CD4-positive, alpha-beta T cell (primary cell): ENCODE measurements at regions not wholly inside any gene's neighbourhood (a gene's known extent, or its start where the extent isn't known, plus 50 kb on each side); places are given as distances from the start of the nearest gene placed in this dataset.
A peak's percentile ranks its signal among the peaks of the same experiment; 100 is the strongest.

Experiments used
- ATAC-seq: fragments of 200-7000 bp; cut with Tn5 transposase; one replicate; pipeline ENCODE4 v1.10.0; 2022; ENCODE audit warnings: mild to moderate bottlenecking; ENCODE audit not compliant: poor library complexity
- CTCF ChIA-PET: fragments of 350-600 bp; sonication (Branson Sonifier 250); formaldehyde crosslinking; loops from one replicate; lab custom pipeline; 2021; ENCODE audit warnings: antibody characterized with exemption, inconsistent platforms; lab: Charles Lee
- POLR2A ChIA-PET: fragments of 350-600 bp; sonication (Branson Sonifier 250); formaldehyde crosslinking; loops from one replicate; lab custom pipeline; 2021; ENCODE audit warnings: antibody characterized with exemption, inconsistent platforms; lab: Charles Lee
- DNase-seq, 14 experiments: peaks; one replicate each; pipeline ENCODE4 v3.0.0-alpha.2; 2013 to 2020; ENCODE audit warnings: mixed read lengths in 2 of 14
- H3K27ac ChIP-seq, 2 donors: one replicate each; pipeline versions ENCODE4 v1.5.1 to v1.7.0; 2013; ENCODE audit warnings: low read length in 2 of 2, low read depth in 1 of 2, mild to moderate bottlenecking in 1 of 2
- H3K27me3 ChIP-seq, 2 experiments: 1 replicate in 1 of 2; 2 replicates in 1 of 2; pipeline versions ENCODE4 v1.6.1 to v1.7.0; 2013; ENCODE audit warnings: low read length in 2 of 2, control low read depth in 1 of 2, mild to moderate bottlenecking in 1 of 2, moderate library complexity in 1 of 2; ENCODE audit not compliant: insufficient read depth in 2 of 2, control insufficient read depth in 1 of 2
- H3K36me3 ChIP-seq: one replicate; pipeline ENCODE4 v1.6.1; 2013; ENCODE audit warnings: low read length, control low read depth; ENCODE audit not compliant: insufficient read depth
- H3K4me1 ChIP-seq: one replicate; pipeline ENCODE4 v1.6.1; 2013; ENCODE audit warnings: low read length, control low read depth; ENCODE audit not compliant: insufficient read depth
- H3K4me3 ChIP-seq: one replicate; pipeline ENCODE4 v1.5.1; 2013; ENCODE audit warnings: mild to moderate bottlenecking, low read length, moderate library complexity
- H3K9me3 ChIP-seq, 2 experiments: 1 replicate in 1 of 2; 2 replicates in 1 of 2; pipeline versions ENCODE4 v1.6.1 to v1.7.0; 2013; ENCODE audit warnings: low read length in 2 of 2, mild to moderate bottlenecking in 2 of 2, control low read depth in 1 of 2, moderate library complexity in 1 of 2; ENCODE audit not compliant: control insufficient read depth in 1 of 2, insufficient read depth in 1 of 2
- H3K27ac Mint-ChIP-seq: one replicate; pipeline ENCODE4 v1.8.0; 2020; ENCODE audit warnings: mixed read lengths
- H3K27me3 Mint-ChIP-seq: one replicate; pipeline ENCODE4 v1.8.0; 2021; ENCODE audit warnings: mixed read lengths
- H3K36me3 Mint-ChIP-seq: one replicate; pipeline ENCODE4 v1.8.0; 2021; ENCODE audit warnings: low read depth, mixed read lengths
- H3K4me1 Mint-ChIP-seq: one replicate; pipeline ENCODE4 v1.8.0; 2021; ENCODE audit warnings: low read depth, mixed read lengths
- H3K4me3 Mint-ChIP-seq: one replicate; pipeline ENCODE4 v1.8.0; 2020; ENCODE audit warnings: mild to moderate bottlenecking, mixed read lengths
- H3K9me3 Mint-ChIP-seq: one replicate; pipeline ENCODE4 v1.8.0; 2020; ENCODE audit warnings: mixed read lengths
- CTCF ChIP-seq: fragments of 200-600 bp; IDR thresholded peaks from one replicate; pipeline ENCODE4 v1.8.0; 2022; ENCODE audit warnings: antibody characterized with exemption, mild to moderate bottlenecking
- intact Hi-C, 2 experiments: fragments of 100-400 bp; cut with DNase I in 1 of 2; cut with micrococcal nuclease in 1 of 2; formaldehyde crosslinking; loops; one replicate each; pipeline versions ENCODE4 v1.15.1 to v1.9.0; 2023 to 2025; cut with DNase I, micrococcal nuclease

- peaks cover 6% of the 10 kb centered on the region for H3K4me1 Mint-ChIP-seq
- no peaks in the 10 kb centered on the region for H3K36me3 ChIP-seq
- POLR2A ChIA-PET: no interaction called here
- H3K27me3 Mint-ChIP-seq: no peaks in the 10 kb centered on the region
- no peak overlapping the region for H3K4me3 Mint-ChIP-seq
- H3K36me3 Mint-ChIP-seq: no peaks in the 10 kb centered on the region
- no peak for DNase-seq
- TF ChIP-seq CTCF: no peak
- H3K27ac Mint-ChIP-seq: no peak overlapping the region
- H3K27ac ChIP-seq: no peak overlapping the region
- H3K4me3 ChIP-seq: no peak overlapping the region
- peaks cover 2% of the 10 kb centered on the region for H3K4me1 ChIP-seq
- H3K9me3 Mint-ChIP-seq: peaks cover 2% of the 10 kb centered on the region
- CTCF ChIA-PET: no interaction called here
- no peaks in the 10 kb centered on the region for H3K27me3 ChIP-seq
- intact Hi-C loops: no loop called here
- H3K9me3 ChIP-seq: peaks cover 0 to 8% of the 10 kb centered on the region in 2 experiments
- no peak for ATAC-seq
Measured at GRCh38 chr6:153976921-153977693, 61.9 kb upstream of the OPRM1 start.

DNA sequence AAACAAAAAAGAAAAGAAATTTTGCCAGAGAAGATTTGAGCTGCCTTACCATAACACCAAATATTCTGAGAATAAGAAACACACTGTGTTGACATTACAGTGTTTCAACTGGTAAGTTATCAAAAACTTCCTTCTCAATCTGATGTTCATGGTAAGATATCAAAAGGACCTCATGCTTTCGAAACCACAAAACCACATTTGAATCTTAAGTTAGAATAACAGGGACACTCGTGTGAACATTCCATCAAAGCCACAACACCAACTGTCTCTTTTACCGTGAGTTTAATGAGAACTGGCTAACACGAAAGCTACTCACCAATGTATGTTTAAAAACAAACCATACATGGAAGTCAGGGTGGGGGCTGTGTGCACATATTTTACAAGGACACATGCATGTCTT lies 73.0 kb upstream of the OPRM1 start:
- H3K4me1 Mint-ChIP-seq: peaks cover 31% of the 10 kb centered on the region
- H3K27me3 ChIP-seq: no peaks in the 10 kb centered on the region
- H3K27ac ChIP-seq: no peak overlapping the region
- ATAC-seq (no peak), DNase-seq (peak in 3 of 14 experiments; percentile 8 to 22 (median 20))
- intact Hi-C loops: no loop called here
- H3K36me3 Mint-ChIP-seq: no peaks in the 10 kb centered on the region
- H3K4me3 Mint-ChIP-seq: peak overlapping the region; percentile 76
- no peaks in the 10 kb centered on the region for H3K9me3 Mint-ChIP-seq
- H3K27me3 Mint-ChIP-seq: no peaks in the 10 kb centered on the region
- no peak overlapping the region for H3K4me3 ChIP-seq
- CTCF ChIA-PET: no interaction called here
- no peak for TF ChIP-seq CTCF
- POLR2A ChIA-PET: no interaction called here
- no peaks in the 10 kb centered on the region for H3K9me3 ChIP-seq
- no peaks in the 10 kb centered on the region for H3K36me3 ChIP-seq
- H3K27ac Mint-ChIP-seq: peak overlapping the region; percentile 27
- no peaks in the 10 kb centered on the region for H3K4me1 ChIP-seq

GRCh38 chr6:153963352-153963751 lies 75.7 kb upstream of the OPRM1 start:
- Histone ChIP-seq H3K4me1 (no peaks in the 10 kb centered on the region), H3K27ac (no peak overlapping the region), H3K4me3 (no peak overlapping the region), H3K27me3 (no peaks in the 10 kb centered on the region), H3K36me3 (no peaks in the 10 kb centered on the region), H3K9me3 (no peaks in the 10 kb centered on the region)
- H3K27me3 Mint-ChIP-seq: no peaks in the 10 kb centered on the region
- no peak for TF ChIP-seq CTCF
- H3K27ac Mint-ChIP-seq: no peak overlapping the region
- CTCF ChIA-PET: no interaction called here
- DNase-seq (no peak), ATAC-seq (no peak)
- H3K4me3 Mint-ChIP-seq: no peak overlapping the region
- peaks cover 31% of the 10 kb centered on the region for H3K4me1 Mint-ChIP-seq
- no peaks in the 10 kb centered on the region for H3K36me3 Mint-ChIP-seq
- H3K9me3 Mint-ChIP-seq: no peaks in the 10 kb centered on the region
- intact Hi-C loops: no loop called here
- POLR2A ChIA-PET: no interaction called here
